GM23338 (cell line): ENCODE measurements at regions not wholly inside any gene's neighbourhood (a gene's known extent, or its start where the extent isn't known, plus 50 kb on each side); places are given as distances from the start of the nearest gene placed in this dataset.

Experiments
- ATAC-seq: fragments of 200-7000 bp; cut with Tn5 transposase; 3 replicates; pipeline ENCODE4 v1.9.1; 2020
- DNase-seq: peaks from one replicate; pipeline ENCODE4 v3.0.0-alpha.2; 2015; ENCODE audit warnings: low spot score
- H2AFZ ChIP-seq: fragments of 200-600 bp; sonication (generic); 2 replicates; pipeline ENCODE4 v1.8.0; 2016; ENCODE audit warnings: antibody characterized with exemption, mild to moderate bottlenecking, moderate library complexity
- H3F3A ChIP-seq: fragments of 200-600 bp; sonication (generic); replicated peaks from 2 replicates; pipeline ENCODE4 v1.8.0; 2017; ENCODE audit warnings: antibody characterized with exemption, mixed run types, low read depth
- H3K27ac ChIP-seq: fragments of 200-600 bp; sonication (generic); 2 replicates; pipeline ENCODE4 v1.6.1; 2016; ENCODE audit warnings: low read depth
- H3K27me3 ChIP-seq: fragments of 200-600 bp; sonication (generic); 2 replicates; pipeline ENCODE4 v1.8.0; 2016; ENCODE audit warnings: mild to moderate bottlenecking, mixed run types, moderate library complexity; ENCODE audit not compliant: insufficient read depth
- H3K36me3 ChIP-seq: fragments of 200-600 bp; sonication (generic); 2 replicates; pipeline ENCODE4 v1.8.0; 2016; ENCODE audit warnings: mild to moderate bottlenecking; ENCODE audit not compliant: insufficient read depth
- H3K4me1 ChIP-seq: fragments of 200-600 bp; sonication (generic); 2 replicates; pipeline ENCODE4 v1.8.0; 2016; ENCODE audit warnings: mild to moderate bottlenecking, moderate library complexity; ENCODE audit not compliant: insufficient read depth
- H3K4me2 ChIP-seq: fragments of 200-600 bp; sonication (generic); 2 replicates; pipeline ENCODE4 v1.7.1; 2017; ENCODE audit warnings: mixed run types
- H3K4me3 ChIP-seq: fragments of 200-600 bp; sonication (generic); 2 replicates; pipeline ENCODE4 v1.6.1; 2016; ENCODE audit warnings: mixed run types
- H3K79me2 ChIP-seq: fragments of 200-600 bp; sonication (generic); replicated peaks from 2 replicates; pipeline ENCODE4 v1.8.0; 2017; ENCODE audit warnings: mild to moderate bottlenecking; ENCODE audit not compliant: insufficient read depth
- H3K9me2 ChIP-seq: fragments of 200-600 bp; sonication (generic); 2 replicates; pipeline ENCODE4 v1.8.0; 2017; ENCODE audit not compliant: insufficient read depth
- H4K20me1 ChIP-seq: fragments of 200-600 bp; sonication (generic); replicated peaks from 2 replicates; pipeline ENCODE4 v1.8.0; 2017; ENCODE audit warnings: mild to moderate bottlenecking; ENCODE audit not compliant: insufficient read depth
- H3K27ac Mint-ChIP-seq: 2 replicates; pipeline ENCODE4 v1.8.0; 2020; ENCODE audit warnings: inconsistent platforms, mild to moderate bottlenecking, moderate library complexity, mixed read lengths
- H3K27me3 Mint-ChIP-seq: 3 replicates; pipeline ENCODE4 v1.8.0; 2022; ENCODE audit warnings: low read depth, mild to moderate bottlenecking, moderate library complexity, mixed read lengths, inconsistent platforms; ENCODE audit not compliant: insufficient read depth, poor library complexity
- H3K36me3 Mint-ChIP-seq: 3 replicates; pipeline ENCODE4 v1.8.0; 2021; ENCODE audit warnings: low read depth, mild to moderate bottlenecking, inconsistent platforms, moderate library complexity, mixed read lengths
- H3K4me1 Mint-ChIP-seq: 3 replicates; pipeline ENCODE4 v1.8.0; 2020; ENCODE audit warnings: mild to moderate bottlenecking, inconsistent platforms, mixed read lengths
- H3K4me3 Mint-ChIP-seq: 3 replicates; pipeline ENCODE4 v1.8.0; 2021; ENCODE audit warnings: moderate library complexity, mild to moderate bottlenecking, inconsistent platforms, mixed read lengths
- H3K9me3 Mint-ChIP-seq: 3 replicates; pipeline ENCODE4 v1.8.0; 2020; ENCODE audit warnings: moderate library complexity, mild to moderate bottlenecking, inconsistent platforms, mixed read lengths
- EZH2 ChIP-seq: fragments of 200-600 bp; sonication (generic); IDR thresholded peaks from one replicate; pipeline ENCODE4 v1.8.0; 2017; ENCODE audit warnings: antibody characterized with exemption, mild to moderate bottlenecking, low read depth; ENCODE audit not compliant: unreplicated experiment
- STAT1 ChIP-seq: IDR thresholded peaks from one replicate; pipeline ENCODE4 v1.6.1; 2016; ENCODE audit warnings: antibody characterized with exemption; ENCODE audit not compliant: unreplicated experiment
- TF ChIP-seq, protein P1 (sequence below): IDR thresholded peaks from 2 replicates; pipeline ENCODE4 v1.6.1; 2016; ENCODE audit warnings: antibody characterized with exemption
- TF ChIP-seq, protein P2 (sequence below): IDR thresholded peaks from one replicate; pipeline ENCODE4 v1.6.1; 2018; ENCODE audit warnings: antibody characterized with exemption; ENCODE audit not compliant: unreplicated experiment
- TF ChIP-seq, protein P3 (sequence below), 2 experiments: fragments of 200-600 bp in 1 of 2; sonication (generic) in 1 of 2; conservative IDR thresholded peaks; 2 replicates each; pipeline versions ENCODE4 v1.5.1 to v1.6.1; 2016 to 2017; ENCODE audit warnings: antibody characterized with exemption in 2 of 2, low read depth in 2 of 2, mild to moderate bottlenecking in 2 of 2, moderate library complexity in 1 of 2

DNA sequence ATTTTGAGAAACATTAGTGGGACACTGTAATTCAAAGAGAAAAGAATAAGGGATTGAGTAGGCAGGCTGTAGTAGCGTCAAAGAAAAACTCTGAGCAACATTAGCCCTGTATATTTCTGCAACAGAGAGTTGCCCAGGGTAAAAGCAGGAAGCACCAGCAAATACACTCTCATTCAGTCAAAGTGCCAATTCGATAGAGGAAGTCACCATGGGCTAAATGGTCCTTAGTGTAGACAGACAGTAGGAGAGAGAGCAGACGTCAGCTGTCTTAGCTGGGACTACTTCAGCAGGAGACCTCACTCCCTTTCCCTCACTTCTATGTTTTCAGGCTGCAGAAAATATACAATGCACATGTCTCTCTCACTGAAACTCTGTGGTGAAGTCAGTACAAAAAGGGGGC is 2073.8 kb upstream of the TENM3 start:
- H3K27ac ChIP-seq, result no peak overlapping the region
- H3K4me2 ChIP-seq, result no peak overlapping the region
- H3K79me2 ChIP-seq, result no peaks in the 10 kb centered on the region
- Mint-ChIP-seq H3K9me3 (no peaks in the 10 kb centered on the region), H3K4me1 (peaks cover 12% of the 10 kb centered on the region; the same call in 2 of the 3 replicates), H3K4me3 (no peak overlapping the region), H3K27ac (no peak overlapping the region), H3K27me3 (no peaks in the 10 kb centered on the region), H3K36me3 (no peaks in the 10 kb centered on the region)
- H3K4me1 ChIP-seq, result peaks cover 13% of the 10 kb centered on the region; the same call in 1 of the 2 replicates
- no peaks in the 10 kb centered on the region for H3K9me2 ChIP-seq
- DNase-seq, result no peak
- H2AFZ ChIP-seq, result no peak overlapping the region
- ATAC-seq, result no peak
- no peaks in the 10 kb centered on the region for H3K36me3 ChIP-seq
- no peak for TF ChIP-seq STAT1
- TF ChIP-seq, protein P1, sequence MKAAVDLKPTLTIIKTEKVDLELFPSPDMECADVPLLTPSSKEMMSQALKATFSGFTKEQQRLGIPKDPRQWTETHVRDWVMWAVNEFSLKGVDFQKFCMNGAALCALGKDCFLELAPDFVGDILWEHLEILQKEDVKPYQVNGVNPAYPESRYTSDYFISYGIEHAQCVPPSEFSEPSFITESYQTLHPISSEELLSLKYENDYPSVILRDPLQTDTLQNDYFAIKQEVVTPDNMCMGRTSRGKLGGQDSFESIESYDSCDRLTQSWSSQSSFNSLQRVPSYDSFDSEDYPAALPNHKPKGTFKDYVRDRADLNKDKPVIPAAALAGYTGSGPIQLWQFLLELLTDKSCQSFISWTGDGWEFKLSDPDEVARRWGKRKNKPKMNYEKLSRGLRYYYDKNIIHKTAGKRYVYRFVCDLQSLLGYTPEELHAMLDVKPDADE, result no peak
- no peaks in the 10 kb centered on the region for H3K27me3 ChIP-seq
- no peak overlapping the region for H3K4me3 ChIP-seq
- no peaks in the 10 kb centered on the region for H4K20me1 ChIP-seq
- H3F3A ChIP-seq, result no peaks in the 10 kb centered on the region

DNA sequence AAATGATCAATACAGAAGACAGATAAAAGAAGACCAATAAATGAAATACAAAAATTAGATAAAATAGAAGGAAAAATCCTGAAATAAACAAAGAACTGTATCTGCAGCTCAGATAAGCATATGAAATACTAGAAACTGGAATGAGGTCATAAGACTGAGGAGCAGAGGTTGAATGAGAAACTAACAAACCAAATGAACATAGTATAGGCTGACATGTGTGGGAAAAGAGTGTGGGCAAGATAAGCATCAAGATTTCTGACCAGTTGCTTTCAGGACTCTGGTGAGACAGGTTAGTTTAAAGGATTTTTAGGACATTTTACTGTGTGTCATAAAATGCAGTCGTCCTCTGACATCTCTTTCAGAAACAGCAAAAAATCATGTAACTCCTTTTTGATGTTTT is 2073.2 kb upstream of the TENM3 start:
- no peaks in the 10 kb centered on the region for H3K9me2 ChIP-seq
- Mint-ChIP-seq H3K9me3 (no peaks in the 10 kb centered on the region), H3K4me1 (peaks cover 12% of the 10 kb centered on the region; the same call in 2 of the 3 replicates), H3K27me3 (no peaks in the 10 kb centered on the region), H3K36me3 (no peaks in the 10 kb centered on the region), H3K27ac (no peak overlapping the region), H3K4me3 (no peak overlapping the region)
- no peak overlapping the region for H3K4me2 ChIP-seq
- H3K4me1 ChIP-seq, result peaks cover 13% of the 10 kb centered on the region; the same call in 1 of the 2 replicates
- DNase-seq (no peak), ATAC-seq (no peak)
- no peaks in the 10 kb centered on the region for H3K36me3 ChIP-seq
- no peak overlapping the region for H2AFZ ChIP-seq
- H3F3A ChIP-seq, result no peaks in the 10 kb centered on the region
- H3K4me3 ChIP-seq, result no peak overlapping the region
- H3K27me3 ChIP-seq, result no peaks in the 10 kb centered on the region
- TF ChIP-seq, protein P2, sequence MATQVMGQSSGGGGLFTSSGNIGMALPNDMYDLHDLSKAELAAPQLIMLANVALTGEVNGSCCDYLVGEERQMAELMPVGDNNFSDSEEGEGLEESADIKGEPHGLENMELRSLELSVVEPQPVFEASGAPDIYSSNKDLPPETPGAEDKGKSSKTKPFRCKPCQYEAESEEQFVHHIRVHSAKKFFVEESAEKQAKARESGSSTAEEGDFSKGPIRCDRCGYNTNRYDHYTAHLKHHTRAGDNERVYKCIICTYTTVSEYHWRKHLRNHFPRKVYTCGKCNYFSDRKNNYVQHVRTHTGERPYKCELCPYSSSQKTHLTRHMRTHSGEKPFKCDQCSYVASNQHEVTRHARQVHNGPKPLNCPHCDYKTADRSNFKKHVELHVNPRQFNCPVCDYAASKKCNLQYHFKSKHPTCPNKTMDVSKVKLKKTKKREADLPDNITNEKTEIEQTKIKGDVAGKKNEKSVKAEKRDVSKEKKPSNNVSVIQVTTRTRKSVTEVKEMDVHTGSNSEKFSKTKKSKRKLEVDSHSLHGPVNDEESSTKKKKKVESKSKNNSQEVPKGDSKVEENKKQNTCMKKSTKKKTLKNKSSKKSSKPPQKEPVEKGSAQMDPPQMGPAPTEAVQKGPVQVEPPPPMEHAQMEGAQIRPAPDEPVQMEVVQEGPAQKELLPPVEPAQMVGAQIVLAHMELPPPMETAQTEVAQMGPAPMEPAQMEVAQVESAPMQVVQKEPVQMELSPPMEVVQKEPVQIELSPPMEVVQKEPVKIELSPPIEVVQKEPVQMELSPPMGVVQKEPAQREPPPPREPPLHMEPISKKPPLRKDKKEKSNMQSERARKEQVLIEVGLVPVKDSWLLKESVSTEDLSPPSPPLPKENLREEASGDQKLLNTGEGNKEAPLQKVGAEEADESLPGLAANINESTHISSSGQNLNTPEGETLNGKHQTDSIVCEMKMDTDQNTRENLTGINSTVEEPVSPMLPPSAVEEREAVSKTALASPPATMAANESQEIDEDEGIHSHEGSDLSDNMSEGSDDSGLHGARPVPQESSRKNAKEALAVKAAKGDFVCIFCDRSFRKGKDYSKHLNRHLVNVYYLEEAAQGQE, result no peak
- TF ChIP-seq EZH2 (no peak), STAT1 (no peak)
- TF ChIP-seq, protein P3, sequence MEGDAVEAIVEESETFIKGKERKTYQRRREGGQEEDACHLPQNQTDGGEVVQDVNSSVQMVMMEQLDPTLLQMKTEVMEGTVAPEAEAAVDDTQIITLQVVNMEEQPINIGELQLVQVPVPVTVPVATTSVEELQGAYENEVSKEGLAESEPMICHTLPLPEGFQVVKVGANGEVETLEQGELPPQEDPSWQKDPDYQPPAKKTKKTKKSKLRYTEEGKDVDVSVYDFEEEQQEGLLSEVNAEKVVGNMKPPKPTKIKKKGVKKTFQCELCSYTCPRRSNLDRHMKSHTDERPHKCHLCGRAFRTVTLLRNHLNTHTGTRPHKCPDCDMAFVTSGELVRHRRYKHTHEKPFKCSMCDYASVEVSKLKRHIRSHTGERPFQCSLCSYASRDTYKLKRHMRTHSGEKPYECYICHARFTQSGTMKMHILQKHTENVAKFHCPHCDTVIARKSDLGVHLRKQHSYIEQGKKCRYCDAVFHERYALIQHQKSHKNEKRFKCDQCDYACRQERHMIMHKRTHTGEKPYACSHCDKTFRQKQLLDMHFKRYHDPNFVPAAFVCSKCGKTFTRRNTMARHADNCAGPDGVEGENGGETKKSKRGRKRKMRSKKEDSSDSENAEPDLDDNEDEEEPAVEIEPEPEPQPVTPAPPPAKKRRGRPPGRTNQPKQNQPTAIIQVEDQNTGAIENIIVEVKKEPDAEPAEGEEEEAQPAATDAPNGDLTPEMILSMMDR (conservative IDR thresholded peaks at IDR 0.05; ENCODE audit: low read depth in 2 of 2), result no peak
- no peaks in the 10 kb centered on the region for H3K79me2 ChIP-seq
- no peak overlapping the region for H3K27ac ChIP-seq
- H4K20me1 ChIP-seq, result no peaks in the 10 kb centered on the region
